IMR-90 (cell line): ENCODE measurements at regions not wholly inside any gene's neighbourhood (a gene's known extent, or its start where the extent isn't known, plus 50 kb on each side); places are given as distances from the start of the nearest gene placed in this dataset.

Experiments used
- ATAC-seq: fragments of 200-7000 bp; cut with Tn5 transposase; 2 replicates; pipeline ENCODE4 v1.9.1; 2020; ENCODE audit warnings: low read depth, mild to moderate bottlenecking, moderate library complexity
- BruUV-seq: library from RNA; stranded (reverse); fragments of 400-500 nt; replicated peaks from 2 replicates; lab custom pipeline; 2021; lab: Mats Ljungman, UMichigan
- CTCF ChIA-PET: fragments of 300-600 bp; formaldehyde crosslinking; extraction: SDS; loops from one replicate; lab custom pipeline; 2021; ENCODE audit warnings: antibody characterized with exemption; lab: Yijun Ruan, JAX
- POLR2A ChIA-PET: fragments of 300-600 bp; sonication (Branson Sonifier 250); formaldehyde crosslinking; loops from one replicate; lab custom pipeline; 2022; ENCODE audit warnings: antibody characterized with exemption; ENCODE audit not compliant: unreplicated experiment; lab: Charles Lee
- DNase-seq: peaks from one replicate; pipeline ENCODE4 v3.0.0; 2013
- H2AFZ ChIP-seq: replicated peaks from 2 replicates; pipeline ENCODE3; 2013; ENCODE audit warnings: low read length, mild to moderate bottlenecking; ENCODE audit not compliant: poor library complexity
- H2AK5ac ChIP-seq: 2 replicates; pipeline ENCODE4 v1.6.1; 2013; ENCODE audit warnings: low read depth, low read length, inconsistent platforms
- H2AK9ac ChIP-seq: replicated peaks from 2 replicates; pipeline ENCODE3; 2013; ENCODE audit warnings: mild to moderate bottlenecking, low read depth, low read length, moderate library complexity; ENCODE audit not compliant: poor library complexity
- H2BK120ac ChIP-seq: 2 replicates; pipeline ENCODE4 v1.6.1; 2013; ENCODE audit warnings: low read depth, low read length, inconsistent platforms
- H2BK15ac ChIP-seq: 3 replicates; pipeline ENCODE4 v1.6.1; 2013; ENCODE audit warnings: low read depth, low read length, inconsistent platforms
- H2BK20ac ChIP-seq: 2 replicates; pipeline ENCODE4 v1.6.1; 2013; ENCODE audit warnings: low read depth, mild to moderate bottlenecking, inconsistent platforms, low read length, moderate library complexity
- H2BK5ac ChIP-seq: 2 replicates; pipeline ENCODE4 v1.6.1; 2013; ENCODE audit warnings: mild to moderate bottlenecking, low read depth, low read length, inconsistent platforms; ENCODE audit not compliant: poor library complexity, severe bottlenecking
- H3K14ac ChIP-seq: replicated peaks from 2 replicates; pipeline ENCODE4 v1.6.1; 2013; ENCODE audit warnings: low read depth, low read length, inconsistent platforms
- H3K18ac ChIP-seq: 2 replicates; pipeline ENCODE4 v1.6.1; 2013; ENCODE audit warnings: low read depth, low read length, control low read depth
- H3K23ac ChIP-seq: 2 replicates; pipeline ENCODE4 v1.6.1; 2013; ENCODE audit warnings: low read depth, low read length, inconsistent platforms
- H3K27ac ChIP-seq: 2 replicates; pipeline ENCODE4 v1.5.1; 2013; ENCODE audit warnings: mild to moderate bottlenecking, control low read depth, low read length; ENCODE audit not compliant: insufficient read depth
- H3K27me3 ChIP-seq: 2 replicates; pipeline ENCODE4 v1.6.1; 2013; ENCODE audit warnings: low read length; ENCODE audit not compliant: control insufficient read depth, insufficient read depth
- H3K36me3 ChIP-seq: 2 replicates; pipeline ENCODE4 v1.6.1; 2013; ENCODE audit warnings: low read length, mixed read lengths; ENCODE audit not compliant: control insufficient read depth, insufficient read depth
- H3K4ac ChIP-seq: 2 replicates; pipeline ENCODE4 v1.6.1; 2013; ENCODE audit warnings: low read depth, low read length, inconsistent platforms
- H3K4me1 ChIP-seq: 2 replicates; pipeline ENCODE4 v1.6.1; 2013; ENCODE audit warnings: low read length, mixed read lengths; ENCODE audit not compliant: control insufficient read depth, insufficient read depth
- H3K4me2 ChIP-seq: 2 replicates; pipeline ENCODE4 v1.6.1; 2013; ENCODE audit warnings: low read depth, mild to moderate bottlenecking, control low read depth, low read length, moderate library complexity
- H3K4me3 ChIP-seq: 2 replicates; pipeline ENCODE4 v1.5.1; 2013; ENCODE audit warnings: low read depth, mild to moderate bottlenecking, control low read depth, low read length, moderate library complexity; ENCODE audit not compliant: insufficient read depth
- H3K56ac ChIP-seq: 2 replicates; pipeline ENCODE4 v1.6.1; 2013; ENCODE audit warnings: low read length, inconsistent platforms; ENCODE audit not compliant: insufficient read depth; ENCODE audit errors: extremely low read depth
- H3K79me1 ChIP-seq, 2 experiments: 2 replicates each; pipeline ENCODE4 v1.6.1; 2013; ENCODE audit warnings: low read length in 2 of 2, inconsistent platforms in 1 of 2, low read depth in 1 of 2
- H3K9ac ChIP-seq: 2 replicates; pipeline ENCODE4 v1.6.1; 2013; ENCODE audit warnings: low read depth, low read length, control low read depth
- H3K9me1 ChIP-seq: 2 replicates; pipeline ENCODE4 v1.6.1; 2013; ENCODE audit warnings: low read length, inconsistent platforms; ENCODE audit not compliant: insufficient read depth
- H3K9me3 ChIP-seq: 2 replicates; pipeline ENCODE4 v1.6.1; 2013; ENCODE audit warnings: low read length; ENCODE audit not compliant: control insufficient read depth, insufficient read depth
- H4K20me1 ChIP-seq: 2 replicates; pipeline ENCODE4 v1.6.1; 2013; ENCODE audit warnings: low read length, inconsistent platforms; ENCODE audit not compliant: insufficient read depth
- H4K5ac ChIP-seq: 2 replicates; pipeline ENCODE4 v1.6.1; 2013; ENCODE audit warnings: mild to moderate bottlenecking, low read depth, low read length, control low read depth
- H4K8ac ChIP-seq, 2 experiments: 2 replicates each; pipeline ENCODE4 v1.6.1; 2013; ENCODE audit warnings: low read depth in 2 of 2, low read length in 2 of 2, control low read depth in 1 of 2, inconsistent platforms in 1 of 2
- H4K91ac ChIP-seq: 2 replicates; pipeline ENCODE4 v1.6.1; 2013; ENCODE audit warnings: low read depth, low read length, inconsistent platforms; ENCODE audit not compliant: insufficient read depth
- BHLHE40 ChIP-seq: fragments of 150-350 bp; IDR thresholded peaks from 2 replicates; pipeline ENCODE4 v1.6.1; 2016; ENCODE audit warnings: mild to moderate bottlenecking, low read depth, low read length
- CEBPB ChIP-seq: IDR thresholded peaks from 2 replicates; pipeline ENCODE4 v1.6.1; 2012; ENCODE audit warnings: low read depth, low read length, improper control_type of control experiment
- CHD1 ChIP-seq: IDR thresholded peaks from 2 replicates; pipeline ENCODE4 v1.6.1; 2012; ENCODE audit warnings: low read depth, low read length, improper control_type of control experiment
- CTCF ChIP-seq: conservative IDR thresholded peaks from 2 replicates; pipeline ENCODE4 v1.5.1; 2012; ENCODE audit warnings: mild to moderate bottlenecking, low read depth, low read length, improper control_type of control experiment
- ELK1 ChIP-seq: fragments of 150-350 bp; IDR thresholded peaks from 2 replicates; pipeline ENCODE4 v1.6.1; 2016; ENCODE audit warnings: low read depth, mild to moderate bottlenecking, low read length, moderate library complexity, borderline replicate concordance
- FOS ChIP-seq: fragments of 150-350 bp; IDR thresholded peaks from 2 replicates; pipeline ENCODE4 v1.6.1; 2016; ENCODE audit warnings: low read depth, low read length
- MAFK ChIP-seq: IDR thresholded peaks from 2 replicates; pipeline ENCODE4 v1.6.1; 2012; ENCODE audit warnings: low read depth, low read length, improper control_type of control experiment
- MAZ ChIP-seq: IDR thresholded peaks from 2 replicates; pipeline ENCODE4 v1.6.1; 2012; ENCODE audit warnings: low read depth, mild to moderate bottlenecking, low read length, improper control_type of control experiment, moderate library complexity, borderline replicate concordance
- MXI1 ChIP-seq: IDR thresholded peaks from 2 replicates; pipeline ENCODE4 v1.6.1; 2012; ENCODE audit warnings: low read depth, mild to moderate bottlenecking, low read length, moderate library complexity, borderline replicate concordance
- NFE2L2 ChIP-seq: fragments of 150-350 bp; IDR thresholded peaks from 2 replicates; pipeline ENCODE4 v1.6.1; 2016; ENCODE audit warnings: low read depth, mild to moderate bottlenecking, low read length
- POLR2A ChIP-seq: IDR thresholded peaks from 2 replicates; pipeline ENCODE4 v1.6.1; 2012; ENCODE audit warnings: mild to moderate bottlenecking, low read depth, low read length
- RAD21 ChIP-seq: IDR thresholded peaks from 2 replicates; pipeline ENCODE4 v1.6.1; 2012; ENCODE audit warnings: low read length, improper control_type of control experiment
- RCOR1 ChIP-seq: IDR thresholded peaks from 2 replicates; pipeline ENCODE4 v1.6.1; 2012; ENCODE audit warnings: mild to moderate bottlenecking, low read length, improper control_type of control experiment; ENCODE audit not compliant: insufficient replicate concordance
- RFX5 ChIP-seq: IDR thresholded peaks from 2 replicates; pipeline ENCODE4 v1.8.0; 2012; ENCODE audit warnings: low read depth, mild to moderate bottlenecking, low read length, moderate library complexity
- SMC3 ChIP-seq: fragments of 150-350 bp; IDR thresholded peaks from 2 replicates; pipeline ENCODE4 v1.6.1; 2016; ENCODE audit warnings: low read depth, mild to moderate bottlenecking, antibody characterized with exemption, low read length, moderate library complexity
- WGBS, 2 experiments: methylation state at CpG; one replicate each; pipeline versions ENCODE4 v1.1.5 to v1.1.7; 2013; ENCODE audit warnings: missing lambda C conversion rate in 2 of 2; ENCODE audit not compliant: insufficient read length in 1 of 2; ENCODE audit errors: extremely low coverage in 2 of 2; 5-methylcytosine and 5-hydroxymethylcytosine counted together
- dilution Hi-C: fragments of 300-500 bp; cut with HindIII; formaldehyde crosslinking; loops from one replicate; pipeline ENCODE4 v1.14.3; 2018; ENCODE audit warnings: low sequenced_read_pairs; ENCODE audit not compliant: unreplicated experiment
- in situ Hi-C: fragments of 300-500 bp; cut with MboI; formaldehyde crosslinking; loops from 3 replicates; pipeline ENCODE4 v1.14.3; 2019; ENCODE audit warnings: low sequenced_read_pairs, inconsistent platforms, mixed read lengths
- intact Hi-C: fragments of 100-400 bp; cut with micrococcal nuclease; formaldehyde crosslinking; loops from 2 replicates; pipeline ENCODE4 v1.10.0; 2022
- TF ChIP-seq, protein P1 (sequence below): fragments of 150-350 bp; IDR thresholded peaks from 2 replicates; pipeline ENCODE4 v1.6.1; 2017; ENCODE audit warnings: mild to moderate bottlenecking, antibody characterized with exemption, low read length, low read depth

DNA sequence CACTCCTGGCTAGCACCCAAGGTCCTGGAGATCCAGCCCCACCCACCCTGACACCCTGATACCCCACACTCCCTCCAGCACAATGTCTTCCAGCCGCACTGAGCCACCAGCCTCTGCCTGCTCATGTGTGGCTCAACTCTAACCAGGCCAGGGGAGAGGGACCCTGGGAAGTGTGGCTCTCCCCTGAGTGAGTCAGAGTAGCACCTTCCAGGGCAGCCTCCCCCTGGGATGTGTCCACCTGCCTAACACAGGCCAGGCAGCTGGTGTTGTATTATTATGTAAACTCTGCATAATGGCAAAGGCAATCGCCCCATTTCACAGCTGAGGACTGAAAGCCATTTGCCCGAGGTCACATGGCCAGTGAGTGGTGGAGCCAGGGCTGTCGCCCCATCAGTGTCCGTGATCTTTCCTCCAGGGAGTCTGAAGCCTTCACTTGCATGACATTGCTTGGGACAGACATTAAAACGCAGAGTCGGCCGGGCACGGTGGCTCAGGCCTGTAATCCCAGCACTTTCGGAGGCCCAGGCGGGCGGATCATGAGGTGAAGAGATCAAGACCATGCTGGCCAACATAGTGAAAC lies 84.2 kb upstream of the FOXF1 start:
- no peak overlapping the region for H3K9ac ChIP-seq
- peaks cover 10% of the 10 kb centered on the region for H3K9me3 ChIP-seq
- CTCF ChIA-PET: no interaction called here
- dilution Hi-C loops: no loop called here
- 86% methylated on average over 4 of the region's 12 CpGs; no CpG with 5 or more reads in 1 of the 2 experiments for WGBS, 2 experiments
- no peaks in the 10 kb centered on the region for H3K79me1 ChIP-seq
- H3K23ac ChIP-seq: no peak overlapping the region
- H2AK5ac ChIP-seq: no peak overlapping the region
- ATAC-seq (no peak), DNase-seq (no peak)
- no TSS peak for BruUV-seq
- H3K27ac ChIP-seq: no peak overlapping the region
- no peak overlapping the region for H3K4me2 ChIP-seq
- H4K8ac ChIP-seq: no peak overlapping the region
- no peak overlapping the region for H3K4me3 ChIP-seq
- intact Hi-C loops: no loop called here
- H3K4me1 ChIP-seq: peaks cover 5% of the 10 kb centered on the region; the same call in 1 of the 2 replicates
- TF ChIP-seq RCOR1 (no peak), NFE2L2 (no peak), ELK1 (no peak), CEBPB (no peak), RFX5 (no peak), MAFK (no peak), RAD21 (no peak), CTCF (no peak), BHLHE40 (no peak), FOS (no peak), POLR2A (no peak), MAZ (no peak), SMC3 (no peak), MXI1 (no peak), CHD1 (no peak)
- TF ChIP-seq, protein P1, sequence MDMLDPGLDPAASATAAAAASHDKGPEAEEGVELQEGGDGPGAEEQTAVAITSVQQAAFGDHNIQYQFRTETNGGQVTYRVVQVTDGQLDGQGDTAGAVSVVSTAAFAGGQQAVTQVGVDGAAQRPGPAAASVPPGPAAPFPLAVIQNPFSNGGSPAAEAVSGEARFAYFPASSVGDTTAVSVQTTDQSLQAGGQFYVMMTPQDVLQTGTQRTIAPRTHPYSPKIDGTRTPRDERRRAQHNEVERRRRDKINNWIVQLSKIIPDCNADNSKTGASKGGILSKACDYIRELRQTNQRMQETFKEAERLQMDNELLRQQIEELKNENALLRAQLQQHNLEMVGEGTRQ: no peak
- no peak overlapping the region for H3K14ac ChIP-seq
- H3K9me1 ChIP-seq: peaks cover 6% of the 10 kb centered on the region; the same call in 1 of the 2 replicates
- no peak overlapping the region for H2BK20ac ChIP-seq
- H4K5ac ChIP-seq: no peak overlapping the region
- H2BK5ac ChIP-seq: no peak overlapping the region
- POLR2A ChIA-PET: no interaction called here
- H3K36me3 ChIP-seq: no peaks in the 10 kb centered on the region
- no peak overlapping the region for H3K56ac ChIP-seq
- no peaks in the 10 kb centered on the region; the same call in 1 of the 2 replicates for H3K27me3 ChIP-seq
- H2AK9ac ChIP-seq: no peak overlapping the region
- no peak overlapping the region for H2BK15ac ChIP-seq
- H3K4ac ChIP-seq: no peak overlapping the region
- in situ Hi-C loops: no loop called here
- H4K20me1 ChIP-seq: no peaks in the 10 kb centered on the region
- H4K91ac ChIP-seq: no peak overlapping the region
- no peak overlapping the region for H3K18ac ChIP-seq
- H2BK120ac ChIP-seq: no peak overlapping the region
- H2AFZ ChIP-seq: no peak overlapping the region
